K562 (cell line): ENCODE measurements at regions not wholly inside any gene's neighbourhood (a gene's known extent, or its start where the extent isn't known, plus 50 kb on each side); places are given as distances from the start of the nearest gene placed in this dataset.

Source experiments
- ATF7 ChIP-seq: fragments of 450-650 bp; IDR thresholded peaks from 2 replicates; pipeline ENCODE4 v1.7.1; 2014; ENCODE audit warnings: mild to moderate bottlenecking, moderate library complexity
- CHD4 ChIP-seq: fragments of 200-600 bp; sonication (generic); IDR thresholded peaks from 3 replicates; pipeline ENCODE4 v1.6.1; 2012; ENCODE audit warnings: low read depth, mild to moderate bottlenecking, mixed read lengths, low read length, inconsistent platforms; ENCODE audit not compliant: insufficient read depth, insufficient replicate concordance, poor library complexity, severe bottlenecking
- DPF2 ChIP-seq: fragments of 450-650 bp; IDR thresholded peaks from 2 replicates; pipeline ENCODE4 v1.6.1; 2016
- FOXK1 ChIP-seq: sonication (generic); formaldehyde crosslinking; IDR thresholded peaks from 2 replicates; pipeline ENCODE4 v1.8.0; 2022; ENCODE audit warnings: missing genetic modification reagents, mild to moderate bottlenecking, borderline replicate concordance
- JUN ChIP-seq, 2 experiments: sonication (generic) in 1 of 2; formaldehyde crosslinking in 1 of 2; IDR thresholded peaks; 2 replicates each; pipeline versions ENCODE4 v1.6.1 to v1.8.0; 2012 to 2022; ENCODE audit warnings: borderline replicate concordance in 2 of 2, mild to moderate bottlenecking in 2 of 2, improper control_type of control experiment in 1 of 2, low read depth in 1 of 2, low read length in 1 of 2, missing genetic modification reagents in 1 of 2
- MXI1 ChIP-seq: IDR thresholded peaks from 2 replicates; pipeline ENCODE4 v1.6.1; 2011; ENCODE audit warnings: low read depth, mild to moderate bottlenecking, improper control_type of control experiment, low read length
- TAF1 ChIP-seq: IDR thresholded peaks from 2 replicates; pipeline ENCODE4 v1.6.1; 2011; ENCODE audit warnings: mild to moderate bottlenecking, low read length, moderate library complexity; ENCODE audit not compliant: insufficient read depth, control insufficient read depth, severe bottlenecking; ENCODE audit errors: extremely low read depth
- TBL1XR1 ChIP-seq, 2 experiments: IDR thresholded peaks; 2 replicates each; pipeline ENCODE4 v1.6.1; 2012; ENCODE audit warnings: improper control_type of control experiment in 2 of 2, low read length in 2 of 2, mild to moderate bottlenecking in 1 of 2

DNA sequence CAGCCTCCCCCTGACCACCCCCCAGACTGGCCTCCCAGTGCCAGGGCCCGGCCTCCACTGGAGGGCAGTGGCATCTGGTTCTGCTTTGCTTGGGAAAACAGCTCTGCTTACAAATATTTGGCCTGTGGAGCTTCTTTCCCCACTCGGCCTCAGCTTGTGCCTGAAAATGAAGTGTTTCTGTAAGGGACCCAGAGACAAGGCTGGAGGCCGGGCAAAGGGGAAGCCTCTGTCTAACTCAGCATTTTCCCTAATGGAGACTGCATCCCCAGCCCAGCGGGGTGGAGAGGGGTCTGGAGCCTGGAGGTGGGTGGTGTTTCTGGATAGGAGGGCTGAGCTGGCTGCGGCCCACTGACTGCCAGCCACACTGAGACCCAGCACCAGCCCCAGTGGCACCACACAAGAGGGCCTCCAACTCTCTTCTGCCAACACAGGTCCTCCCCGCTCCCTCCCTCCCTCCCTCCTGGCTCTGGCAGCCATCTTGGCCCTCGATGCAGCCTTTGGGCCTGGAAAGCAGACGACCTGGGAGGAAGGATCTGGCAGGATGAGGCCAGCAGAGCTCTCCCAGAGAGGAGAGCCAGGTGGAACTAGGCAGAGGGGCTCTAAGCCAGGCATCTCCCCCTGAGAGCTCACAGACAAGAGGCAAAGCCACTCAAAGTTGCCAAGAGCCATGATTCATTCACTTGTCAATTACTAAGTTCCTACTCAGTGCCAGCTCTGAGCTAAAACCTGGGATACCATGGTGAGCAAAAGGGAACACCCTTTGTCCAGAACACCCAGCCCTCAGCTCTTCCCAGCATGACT is 77.1 kb upstream of the CD82 start:
- TF ChIP-seq TBL1XR1 (IDR thresholded peaks at IDR 0.05; ENCODE audit: low read length in 2 of 2) (no peak), CHD4 (no peak), MXI1 (no peak), DPF2 (no peak), FOXK1 (CRISPR knock-in tag) (no peak), ATF7 (no peak), TAF1 (no peak), JUN (IDR thresholded peaks at IDR 0.05; ENCODE audit: borderline replicate concordance, low read depth, low read length) (no peak), JUN (CRISPR knock-in tag; IDR thresholded peaks at IDR 0.05; ENCODE audit: borderline replicate concordance) (no peak)
